Urothelium cell line (cell line): ENCODE measurements at regions not wholly inside any gene's neighbourhood (a gene's known extent, or its start where the extent isn't known, plus 50 kb on each side); places are given as distances from the start of the nearest gene placed in this dataset.

Experiments
- DNase-seq: peaks from one replicate; pipeline ENCODE4 v3.0.0; 2011; ENCODE audit warnings: low spot score, mixed read lengths
- FAIRE-seq: peaks from 2 replicates; lab custom pipeline; 2011; peaks lifted over from hg19 to GRCh38; lab: Jason Lieb, UNC

- no peak for DNase-seq
- FAIRE-seq: no peak
Observed at GRCh38 chr1:101748077-101748476, 248.6 kb downstream of the OLFM3 start.
